ENCODE measurements at regions not wholly inside any gene's neighbourhood (a gene's known extent, or its start where the extent isn't known, plus 50 kb on each side); places are given as distances from the start of the nearest gene placed in this dataset.

GRCh38 chr3:75978686-75979085 lies 193.3 kb upstream of the ZNF717 start:
- TF ChIP-seq, protein P1, sequence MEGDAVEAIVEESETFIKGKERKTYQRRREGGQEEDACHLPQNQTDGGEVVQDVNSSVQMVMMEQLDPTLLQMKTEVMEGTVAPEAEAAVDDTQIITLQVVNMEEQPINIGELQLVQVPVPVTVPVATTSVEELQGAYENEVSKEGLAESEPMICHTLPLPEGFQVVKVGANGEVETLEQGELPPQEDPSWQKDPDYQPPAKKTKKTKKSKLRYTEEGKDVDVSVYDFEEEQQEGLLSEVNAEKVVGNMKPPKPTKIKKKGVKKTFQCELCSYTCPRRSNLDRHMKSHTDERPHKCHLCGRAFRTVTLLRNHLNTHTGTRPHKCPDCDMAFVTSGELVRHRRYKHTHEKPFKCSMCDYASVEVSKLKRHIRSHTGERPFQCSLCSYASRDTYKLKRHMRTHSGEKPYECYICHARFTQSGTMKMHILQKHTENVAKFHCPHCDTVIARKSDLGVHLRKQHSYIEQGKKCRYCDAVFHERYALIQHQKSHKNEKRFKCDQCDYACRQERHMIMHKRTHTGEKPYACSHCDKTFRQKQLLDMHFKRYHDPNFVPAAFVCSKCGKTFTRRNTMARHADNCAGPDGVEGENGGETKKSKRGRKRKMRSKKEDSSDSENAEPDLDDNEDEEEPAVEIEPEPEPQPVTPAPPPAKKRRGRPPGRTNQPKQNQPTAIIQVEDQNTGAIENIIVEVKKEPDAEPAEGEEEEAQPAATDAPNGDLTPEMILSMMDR (IDR thresholded peaks at IDR 0.05; ENCODE audit: low read length, missing control alignments): no peak
- no peak overlapping the region for H3K4me3 ChIP-seq (replicated peaks; ENCODE audit: low read depth, low read length)
- peak; percentile 7 for DNase-seq (ENCODE audit: low read depth)

- H3K4me3 ChIP-seq (replicated peaks; ENCODE audit: low read depth, low read length): no peak overlapping the region
- TF ChIP-seq, protein P1 (IDR thresholded peaks at IDR 0.05; ENCODE audit: low read length, missing control alignments): no peak
- DNase-seq (ENCODE audit: low read depth): no peak
These were observed 196.1 kb upstream of the ZNF717 start for GRCh38 chr3:75981401-75981800.

DNA sequence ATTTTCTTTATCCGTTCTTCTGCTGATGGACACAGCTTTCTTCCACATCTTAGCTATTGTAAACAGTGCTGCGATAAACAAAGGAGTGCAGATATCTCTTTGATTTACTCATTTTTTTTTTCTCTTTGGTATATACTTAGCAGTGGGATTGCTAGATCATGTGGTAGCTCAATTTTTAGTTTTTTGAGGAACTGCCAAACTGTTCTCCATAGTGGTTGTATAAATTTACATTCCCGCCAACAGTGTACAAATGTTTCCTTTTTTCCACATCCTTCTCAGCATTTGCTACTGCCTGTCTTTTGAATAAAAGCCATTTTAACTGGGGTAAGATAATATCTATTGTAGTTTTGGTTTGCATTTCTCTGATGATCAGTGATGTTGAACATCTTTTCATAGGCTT lies 196.8 kb upstream of the ZNF717 start:
- DNase-seq (ENCODE audit: low read depth): no peak
- TF ChIP-seq, protein P1 (IDR thresholded peaks at IDR 0.05; ENCODE audit: low read length, missing control alignments): no peak
- no peak overlapping the region for H3K4me3 ChIP-seq (replicated peaks; ENCODE audit: low read depth, low read length)

DNA sequence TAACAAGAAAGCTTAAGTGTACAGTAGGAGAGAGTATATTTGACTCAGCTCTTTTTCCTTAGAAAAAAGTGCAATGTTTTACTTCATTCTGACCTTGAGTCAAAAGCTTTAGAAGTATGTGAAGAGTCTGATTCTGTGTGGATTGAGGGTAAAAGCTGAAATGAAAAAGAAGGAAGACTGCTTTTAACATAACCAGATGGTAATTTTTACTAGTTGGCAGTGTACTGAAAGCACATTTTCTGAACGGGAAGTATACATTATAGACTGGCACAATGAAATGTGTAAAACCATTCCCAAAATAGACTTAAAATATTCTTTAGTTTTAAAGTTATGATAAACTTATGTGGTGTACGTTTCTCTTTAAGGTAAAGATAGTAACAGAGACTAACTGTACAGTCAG lies 197.8 kb upstream of the ZNF717 start:
- DNase-seq (ENCODE audit: low read depth): no peak
- TF ChIP-seq, protein P1 (IDR thresholded peaks at IDR 0.05; ENCODE audit: low read length, missing control alignments): no peak
- H3K4me3 ChIP-seq (replicated peaks; ENCODE audit: low read depth, low read length): no peak overlapping the region

DNA sequence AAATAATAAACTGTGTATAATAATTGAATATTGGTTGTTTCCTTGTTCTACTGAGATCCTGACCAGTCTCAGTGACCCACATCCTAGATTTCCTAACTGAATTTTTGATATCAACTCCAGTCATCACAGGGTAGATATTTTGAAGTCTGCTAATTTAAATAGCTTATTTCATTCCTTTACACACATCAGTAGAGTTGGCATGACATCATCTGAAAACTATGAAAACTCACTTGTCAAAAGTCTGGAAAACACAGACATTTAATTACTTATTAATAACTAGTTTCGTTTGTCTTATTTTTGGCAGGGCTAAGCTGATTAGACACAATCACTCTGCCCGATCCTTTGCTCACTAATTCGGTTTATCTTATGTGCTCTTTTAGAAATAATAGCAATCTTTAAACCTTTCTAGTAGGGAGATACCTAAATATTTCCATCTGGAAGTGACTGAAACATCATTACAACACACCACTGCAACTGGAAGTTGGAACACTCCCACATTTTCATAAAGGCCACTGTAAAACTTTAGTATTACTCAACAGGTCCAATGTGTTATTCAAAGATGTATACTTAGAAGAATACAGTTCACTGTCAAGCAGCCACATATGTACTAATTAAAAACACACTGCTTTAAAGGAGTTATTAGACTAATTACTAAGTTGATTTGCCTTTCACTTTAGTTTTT lies 198.4 kb upstream of the ZNF717 start:
- no peak overlapping the region for H3K4me3 ChIP-seq (replicated peaks; ENCODE audit: low read depth, low read length)
- peak; percentile 1 for DNase-seq (ENCODE audit: low read depth)
- TF ChIP-seq, protein P1 (IDR thresholded peaks at IDR 0.05; ENCODE audit: low read length, missing control alignments): no peak

DNA sequence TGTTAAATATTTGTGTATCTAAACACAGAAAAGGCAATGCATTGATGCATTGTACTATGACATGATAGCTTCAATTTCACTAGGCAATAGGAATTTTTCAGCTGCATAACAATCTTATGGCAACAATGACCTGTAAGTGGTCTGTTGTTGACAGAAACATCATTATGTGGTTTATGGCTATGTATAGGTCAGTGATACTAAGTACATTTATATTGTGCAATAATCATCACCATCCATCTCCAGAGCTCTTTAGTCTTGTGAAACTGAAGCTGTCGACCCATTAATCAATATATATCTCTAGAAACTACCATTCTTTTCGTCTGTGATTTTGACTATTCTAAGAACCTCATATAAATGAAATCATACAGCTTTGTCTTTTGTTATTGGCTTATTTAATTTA lies 200.1 kb upstream of the ZNF717 start:
- H3K4me3 ChIP-seq (replicated peaks; ENCODE audit: low read depth, low read length): no peak overlapping the region
- DNase-seq (ENCODE audit: low read depth): no peak
- TF ChIP-seq, protein P1 (IDR thresholded peaks at IDR 0.05; ENCODE audit: low read length, missing control alignments): no peak

DNA sequence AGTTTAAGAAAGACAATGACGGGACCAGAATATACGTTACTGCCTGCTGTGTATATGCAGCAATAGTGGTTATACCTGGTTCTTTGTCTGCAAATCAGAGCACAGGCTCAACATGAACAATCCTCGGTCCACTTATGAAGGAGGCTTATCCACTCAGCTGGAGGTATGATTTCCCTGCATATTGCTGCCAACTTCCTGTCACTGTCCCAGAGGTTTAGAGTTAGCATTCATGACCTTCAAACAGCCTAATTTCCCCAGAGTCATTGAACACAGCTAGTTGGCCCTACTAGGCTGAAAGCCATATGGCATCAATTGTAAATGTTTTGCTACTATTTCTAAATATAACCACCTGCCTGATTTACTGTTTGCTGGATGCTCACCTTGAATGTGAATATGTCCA lies 224.9 kb upstream of the ZNF717 start:
- H3K4me3 ChIP-seq (replicated peaks; ENCODE audit: low read depth, low read length): no peak overlapping the region

More for the DNA sequence above, 224.9 kb upstream of the ZNF717 start:
- TF ChIP-seq, protein P1 (IDR thresholded peaks at IDR 0.05; ENCODE audit: low read length, missing control alignments): no peak
- no peak for DNase-seq (ENCODE audit: low read depth)
